GM19043 (cell line): ENCODE measurements at regions not wholly inside any gene's neighbourhood (a gene's known extent, or its start where the extent isn't known, plus 50 kb on each side); places are given as distances from the start of the nearest gene placed in this dataset.

Source experiments
- ATAC-seq: cut with Tn5 transposase; IDR thresholded peaks from one replicate; pipeline ENCODE4 v1.9.1; 2021; ENCODE audit warnings: low read depth; ENCODE audit not compliant: unreplicated experiment

GRCh38 chr12:107223821-107224220 is 130.5 kb upstream of the CRY1 start:
- ATAC-seq = no peak

- no peak for ATAC-seq
Observed at GRCh38 chr12:107225635-107226034, 132.3 kb upstream of the CRY1 start.

- no peak for ATAC-seq
Observed at GRCh38 chr12:107226126-107226525, 132.8 kb upstream of the CRY1 start.

- ATAC-seq = no peak
Observed at GRCh38 chr12:107228076-107228475, 134.7 kb upstream of the CRY1 start.

GRCh38 chr12:107229827-107230226 is 136.5 kb upstream of the CRY1 start:
- no peak for ATAC-seq

GRCh38 chr12:107231303-107231702 is 138.0 kb upstream of the CRY1 start:
- ATAC-seq = no peak

- ATAC-seq = no peak
Observed at GRCh38 chr12:107233551-107233950, 140.2 kb upstream of the CRY1 start.

- no peak for ATAC-seq
Observed at GRCh38 chr12:107235600-107235999, 142.3 kb upstream of the CRY1 start.

- ATAC-seq = no peak
Observed at GRCh38 chr12:107236824-107237511, 143.6 kb upstream of the CRY1 start.

GRCh38 chr12:107238296-107238695 is 144.9 kb upstream of the CRY1 start:
- ATAC-seq = no peak

- ATAC-seq = no peak
Observed at GRCh38 chr12:107241411-107241810, 148.1 kb upstream of the CRY1 start.

- ATAC-seq = no peak
Observed at GRCh38 chr12:107242189-107242588, 148.8 kb upstream of the CRY1 start.

GRCh38 chr12:107243341-107243740 is 150.0 kb upstream of the CRY1 start:
- no peak for ATAC-seq

GRCh38 chr12:107244584-107244983 is 151.2 kb upstream of the CRY1 start:
- ATAC-seq = no peak

- no peak for ATAC-seq
Observed at GRCh38 chr12:107247650-107248049, 154.3 kb upstream of the CRY1 start.

- ATAC-seq = no peak
Observed at GRCh38 chr12:107248187-107248586, 154.8 kb upstream of the CRY1 start.

- no peak for ATAC-seq
Observed at GRCh38 chr12:107251288-107251687, 157.9 kb upstream of the CRY1 start.

GRCh38 chr12:107253361-107253760 is 160.0 kb upstream of the CRY1 start:
- no peak for ATAC-seq

GRCh38 chr12:107254258-107254856 is 161.0 kb upstream of the CRY1 start:
- ATAC-seq = no peak

GRCh38 chr12:107258780-107259179 is 165.4 kb upstream of the CRY1 start:
- no peak for ATAC-seq

GRCh38 chr12:107263980-107264379 is 170.6 kb upstream of the CRY1 start:
- no peak for ATAC-seq

- ATAC-seq = no peak
Observed at GRCh38 chr12:107264667-107265066, 171.3 kb upstream of the CRY1 start.
